ENCODE measurements at regions not wholly inside any gene's neighbourhood (a gene's known extent, or its start where the extent isn't known, plus 50 kb on each side); places are given as distances from the start of the nearest gene placed in this dataset.
A peak's percentile ranks its signal among the peaks of the same experiment; 100 is the strongest.

DNA sequence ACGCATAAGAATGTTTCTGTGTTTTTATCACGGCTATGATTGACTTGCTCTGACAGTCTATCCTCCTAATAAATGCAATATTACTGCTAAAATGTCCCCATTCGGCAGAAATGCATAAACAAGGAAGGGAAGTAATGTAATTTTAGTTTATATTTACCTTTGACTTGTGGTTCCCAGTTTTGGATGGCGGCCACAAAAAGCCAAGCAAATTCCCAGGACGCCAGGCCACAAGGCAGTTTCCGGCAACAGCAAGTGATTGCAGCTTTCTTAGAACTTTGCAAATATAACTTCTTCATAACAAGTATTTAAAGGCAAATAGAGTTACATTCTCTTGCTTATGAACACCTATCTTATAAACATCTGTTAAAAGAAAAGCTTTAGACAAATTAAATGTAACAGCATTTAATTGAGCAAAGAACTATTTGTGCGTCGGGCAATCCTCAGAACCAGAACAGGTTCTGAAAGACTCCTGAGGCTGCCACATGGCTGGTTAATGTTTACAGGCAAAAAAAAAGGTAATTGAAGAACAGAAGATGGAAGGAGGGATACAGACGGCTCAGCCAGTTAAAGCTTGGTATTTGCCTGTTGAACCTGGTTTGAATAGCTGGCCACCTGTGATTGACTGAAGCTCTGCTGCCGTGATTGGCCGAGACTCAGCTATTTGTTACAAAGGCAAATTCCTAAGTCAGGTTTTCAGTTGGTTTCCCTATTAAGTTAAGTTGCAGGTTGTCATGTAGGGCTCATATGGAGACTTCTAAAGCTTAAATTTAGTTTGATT is 80.8 kb downstream of the C21orf91 start:
- peak overlapping the region; percentile 51; the same call in 1 of the 2 replicates for H2AFZ ChIP-seq (ENCODE audit: low read length)
- no peak overlapping the region for H4K8ac ChIP-seq (ENCODE audit: extremely low read depth, insufficient read depth, low read length)
- no peaks in the 10 kb centered on the region for H3K4me1 ChIP-seq (replicated peaks in 1 of 4; ENCODE audit: control insufficient read depth in 3 of 4, insufficient read depth in 4 of 4, low read length in 3 of 4)
- no peak overlapping the region for H3K27ac ChIP-seq (ENCODE audit: low read depth, low read length)
- no peaks in the 10 kb centered on the region for H3K23me2 ChIP-seq (ENCODE audit: low read depth, low read length)
- WGBS, 2 experiments (ENCODE audit: extremely low coverage in 1 of 2, insufficient coverage in 1 of 2, insufficient read length in 1 of 2, insufficient replicate concordance in 2 of 2, low coverage in 1 of 2, low lambda C conversion rate in 2 of 2, missing lambda C conversion rate in 1 of 2): 91% methylated on average over 11 of the region's 11 CpGs; no CpG with 5 or more reads in 1 of the 2 experiments
- H2BK20ac ChIP-seq (ENCODE audit: low read length): no peak overlapping the region
- no peaks in the 10 kb centered on the region for H3K9me3 ChIP-seq (ENCODE audit: insufficient read depth in 2 of 2, low read depth in 1 of 2, low read length in 1 of 2)
- no peak overlapping the region for H2BK120ac ChIP-seq (replicated peaks; ENCODE audit: low read depth, low read length)
- POLR2A ChIA-PET (ENCODE audit: partially characterized antibody): no interaction called here
- no peak overlapping the region for H3K23ac ChIP-seq (ENCODE audit: insufficient read length)
- no peak overlapping the region for H2BK12ac ChIP-seq (ENCODE audit: low read depth, low read length)
- DNase-seq (ENCODE audit: low read depth in 1 of 2, low spot score in 2 of 2): no peak
- no peak overlapping the region for H3K4ac ChIP-seq (replicated peaks; ENCODE audit: insufficient read length, low read depth, low read length)
- H3K79me1 ChIP-seq (ENCODE audit: low read depth, low read length): no peaks in the 10 kb centered on the region
- no peak overlapping the region for H3K9ac ChIP-seq (replicated peaks in 1 of 4; ENCODE audit: extremely low read depth in 1 of 4, low read depth in 3 of 4, low read length in 3 of 4)
- H2AK5ac ChIP-seq (ENCODE audit: low read depth, low read length): no peak overlapping the region
- H2BK15ac ChIP-seq (ENCODE audit: low read length): no peak overlapping the region
- peak; percentile 58 for FAIRE-seq
- no peak overlapping the region for H3K14ac ChIP-seq (ENCODE audit: insufficient read length)
- no peak overlapping the region for H3K18ac ChIP-seq (ENCODE audit: extremely low read depth, low read length)
- H3K27me3 ChIP-seq (replicated peaks in 1 of 4; ENCODE audit: control insufficient read depth in 3 of 4, extremely low read depth in 1 of 4, insufficient read depth in 3 of 4, low read length in 3 of 4): no peaks in the 10 kb centered on the region
- no peak overlapping the region for H3K56ac ChIP-seq (replicated peaks; ENCODE audit: insufficient read length, low read depth, low read length)
- H3K79me2 ChIP-seq (ENCODE audit: control insufficient read depth in 1 of 2, insufficient read depth in 2 of 2, low read length in 2 of 2): no peaks in the 10 kb centered on the region
- H3K4me2 ChIP-seq (ENCODE audit: insufficient read depth in 1 of 2, low read depth in 2 of 2, low read length in 2 of 2): no peak overlapping the region
- H2BK5ac ChIP-seq (ENCODE audit: low read depth, low read length): no peak overlapping the region
- H4K5ac ChIP-seq (ENCODE audit: insufficient read length, low read depth, low read length): no peak overlapping the region
- no peak overlapping the region for H3K4me3 ChIP-seq (ENCODE audit: extremely low read depth in 1 of 4, insufficient read depth in 2 of 4, low read depth in 3 of 4, low read length in 4 of 4)
- no peak overlapping the region for H4K91ac ChIP-seq (replicated peaks; ENCODE audit: insufficient read length, low read length)
- H4K20me1 ChIP-seq (replicated peaks in 1 of 2; ENCODE audit: control insufficient read depth in 1 of 2, insufficient read depth in 2 of 2, low read length in 2 of 2): no peaks in the 10 kb centered on the region
- CTCF ChIA-PET (ENCODE audit: partially characterized antibody): interaction anchor here (1.1 to 1.2 kb wide), 2 partner anchors 50 to 60 kb away, joined by 3 read pairs; no protein-coding TSS in a partner anchor
- no peaks in the 10 kb centered on the region for H3K36me3 ChIP-seq (ENCODE audit: control insufficient read depth in 2 of 4, insufficient read depth in 4 of 4, low read length in 3 of 4)
- TF ChIP-seq POLR2A (IDR thresholded peaks at IDR 0.05; ENCODE audit: control extremely low read depth in 1 of 2, low read depth in 2 of 2, low read length in 2 of 2) (no peak), CEBPB (IDR thresholded peaks at IDR 0.05; ENCODE audit: low read depth, low read length) (no peak), CHD1 (IDR thresholded peaks at IDR 0.05; ENCODE audit: low read depth, low read length) (no peak), SUZ12 (IDR thresholded peaks at IDR 0.05; ENCODE audit: low read length) (no peak), ASH2L (IDR thresholded peaks at IDR 0.05; ENCODE audit: low read length) (no peak), GABPA (IDR thresholded peaks at IDR 0.05; ENCODE audit: borderline replicate concordance, insufficient read depth, low read length) (no peak), NANOG (IDR thresholded peaks at IDR 0.05; ENCODE audit: insufficient read depth, low read depth, low read length, poor library complexity, severe bottlenecking) (no peak)
- TF ChIP-seq, protein P1, sequence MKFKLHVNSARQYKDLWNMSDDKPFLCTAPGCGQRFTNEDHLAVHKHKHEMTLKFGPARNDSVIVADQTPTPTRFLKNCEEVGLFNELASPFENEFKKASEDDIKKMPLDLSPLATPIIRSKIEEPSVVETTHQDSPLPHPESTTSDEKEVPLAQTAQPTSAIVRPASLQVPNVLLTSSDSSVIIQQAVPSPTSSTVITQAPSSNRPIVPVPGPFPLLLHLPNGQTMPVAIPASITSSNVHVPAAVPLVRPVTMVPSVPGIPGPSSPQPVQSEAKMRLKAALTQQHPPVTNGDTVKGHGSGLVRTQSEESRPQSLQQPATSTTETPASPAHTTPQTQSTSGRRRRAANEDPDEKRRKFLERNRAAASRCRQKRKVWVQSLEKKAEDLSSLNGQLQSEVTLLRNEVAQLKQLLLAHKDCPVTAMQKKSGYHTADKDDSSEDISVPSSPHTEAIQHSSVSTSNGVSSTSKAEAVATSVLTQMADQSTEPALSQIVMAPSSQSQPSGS (IDR thresholded peaks at IDR 0.05; ENCODE audit: low read length): no peak
- TF ChIP-seq, protein P2, sequence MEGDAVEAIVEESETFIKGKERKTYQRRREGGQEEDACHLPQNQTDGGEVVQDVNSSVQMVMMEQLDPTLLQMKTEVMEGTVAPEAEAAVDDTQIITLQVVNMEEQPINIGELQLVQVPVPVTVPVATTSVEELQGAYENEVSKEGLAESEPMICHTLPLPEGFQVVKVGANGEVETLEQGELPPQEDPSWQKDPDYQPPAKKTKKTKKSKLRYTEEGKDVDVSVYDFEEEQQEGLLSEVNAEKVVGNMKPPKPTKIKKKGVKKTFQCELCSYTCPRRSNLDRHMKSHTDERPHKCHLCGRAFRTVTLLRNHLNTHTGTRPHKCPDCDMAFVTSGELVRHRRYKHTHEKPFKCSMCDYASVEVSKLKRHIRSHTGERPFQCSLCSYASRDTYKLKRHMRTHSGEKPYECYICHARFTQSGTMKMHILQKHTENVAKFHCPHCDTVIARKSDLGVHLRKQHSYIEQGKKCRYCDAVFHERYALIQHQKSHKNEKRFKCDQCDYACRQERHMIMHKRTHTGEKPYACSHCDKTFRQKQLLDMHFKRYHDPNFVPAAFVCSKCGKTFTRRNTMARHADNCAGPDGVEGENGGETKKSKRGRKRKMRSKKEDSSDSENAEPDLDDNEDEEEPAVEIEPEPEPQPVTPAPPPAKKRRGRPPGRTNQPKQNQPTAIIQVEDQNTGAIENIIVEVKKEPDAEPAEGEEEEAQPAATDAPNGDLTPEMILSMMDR (IDR thresholded peaks at IDR 0.05; ENCODE audit: control extremely low read depth in 1 of 3, insufficient read depth in 1 of 3, low read depth in 1 of 3, low read length in 3 of 3): no peak

Measured in H1 (cell line).